HG03103 (cell line): ENCODE measurements at regions not wholly inside any gene's neighbourhood (a gene's known extent, or its start where the extent isn't known, plus 50 kb on each side); places are given as distances from the start of the nearest gene placed in this dataset.

Experiments
- ATAC-seq: cut with Tn5 transposase; IDR thresholded peaks from one replicate; pipeline ENCODE4 v1.9.1; 2021; ENCODE audit warnings: low read depth; ENCODE audit not compliant: unreplicated experiment

DNA sequence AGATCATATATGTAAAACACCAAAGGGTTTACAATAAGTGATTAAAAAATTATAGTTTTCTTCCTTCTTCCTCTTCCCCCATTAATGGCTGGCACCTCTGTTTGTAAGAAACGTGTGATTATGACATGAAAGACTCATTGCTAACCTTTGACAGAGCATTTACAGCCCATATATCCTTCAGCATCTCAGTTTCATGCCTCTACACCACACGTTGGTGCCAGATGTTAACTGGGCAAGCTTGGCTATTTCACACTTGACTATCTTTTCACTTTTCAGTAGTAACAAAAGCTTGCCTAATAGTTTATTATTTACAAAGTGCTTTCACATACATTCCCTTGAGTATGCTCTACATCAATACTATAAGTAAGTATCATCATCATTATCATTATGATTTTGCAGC, 65.3 kb upstream of the C1QTNF7 start:
- no peak for ATAC-seq

DNA sequence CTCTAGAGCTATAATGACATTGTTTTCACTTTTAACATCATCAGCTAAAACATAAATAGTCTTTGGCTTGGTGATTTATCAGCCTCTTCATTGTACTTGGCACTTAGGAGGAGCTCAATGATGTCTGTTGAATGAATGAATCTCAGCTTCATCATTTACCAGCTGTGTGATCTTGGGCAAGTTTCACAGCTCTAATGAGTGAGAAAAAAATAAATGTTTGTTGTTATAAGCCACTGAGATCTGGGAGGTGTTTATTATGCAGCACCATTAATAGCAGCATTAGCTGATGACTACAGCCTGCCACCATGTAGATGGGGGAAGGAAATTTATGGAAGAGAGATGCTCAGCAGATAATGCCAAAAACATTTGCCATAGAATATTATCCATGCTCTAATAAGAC, 63.6 kb upstream of the C1QTNF7 start:
- no peak for ATAC-seq

DNA sequence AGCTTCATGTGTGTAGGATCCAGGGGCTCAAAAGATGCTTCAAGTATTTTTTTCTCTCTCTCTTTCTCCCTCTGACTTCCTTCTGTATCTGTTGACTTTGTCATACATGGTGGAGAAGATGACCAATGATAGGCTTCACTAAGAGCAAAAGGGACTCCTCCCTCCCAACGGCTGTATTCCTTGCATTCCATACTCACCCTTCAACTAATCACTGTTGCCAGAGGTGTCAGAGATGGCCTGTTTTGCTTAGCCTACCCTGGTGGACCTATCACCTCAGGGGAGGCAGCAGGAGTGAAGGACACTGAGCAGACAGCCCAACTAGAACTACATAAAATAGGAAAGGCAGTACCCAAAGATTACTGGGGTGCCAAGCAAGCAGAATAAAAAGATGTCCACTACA, 62.2 kb upstream of the C1QTNF7 start:
- no peak for ATAC-seq

DNA sequence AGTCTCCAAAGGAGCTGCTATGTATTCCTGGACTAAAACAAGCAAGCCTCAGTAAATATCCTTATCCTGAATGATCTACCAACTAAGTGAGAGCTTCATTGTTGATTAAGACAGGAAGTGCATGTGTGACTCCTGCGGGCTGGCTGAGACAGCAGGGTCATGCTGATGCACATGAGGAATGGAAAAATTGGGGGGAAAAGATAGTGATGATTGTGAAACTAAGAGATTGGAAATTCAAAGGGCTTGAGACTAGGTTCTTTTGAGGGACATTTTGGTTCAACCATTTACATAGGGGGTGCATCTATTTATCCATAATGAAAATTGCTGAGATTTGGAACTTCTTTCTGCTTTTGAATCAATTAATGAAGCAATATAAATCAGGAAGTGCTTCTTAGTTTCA, 61.1 kb upstream of the C1QTNF7 start:
- ATAC-seq: no peak

DNA sequence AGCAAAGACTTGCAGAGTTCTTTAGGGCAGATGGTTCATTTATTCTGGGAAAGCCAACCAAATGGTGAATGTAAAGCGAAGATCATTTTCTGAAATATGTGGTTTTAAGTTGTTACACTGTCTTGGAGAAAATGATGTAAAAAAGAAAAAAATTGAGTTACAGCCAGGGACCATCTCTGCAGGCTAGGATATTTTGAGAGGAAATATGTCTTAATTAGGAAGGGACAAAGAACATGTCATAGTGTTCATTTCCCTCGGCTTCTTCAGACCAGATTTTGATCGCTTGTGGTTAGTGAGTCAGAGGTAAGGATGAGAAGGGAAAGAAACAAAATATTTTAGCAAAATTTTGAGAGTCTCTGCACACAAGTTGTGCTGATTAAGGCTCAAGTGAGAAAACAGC, 59.0 kb upstream of the C1QTNF7 start:
- no peak for ATAC-seq

DNA sequence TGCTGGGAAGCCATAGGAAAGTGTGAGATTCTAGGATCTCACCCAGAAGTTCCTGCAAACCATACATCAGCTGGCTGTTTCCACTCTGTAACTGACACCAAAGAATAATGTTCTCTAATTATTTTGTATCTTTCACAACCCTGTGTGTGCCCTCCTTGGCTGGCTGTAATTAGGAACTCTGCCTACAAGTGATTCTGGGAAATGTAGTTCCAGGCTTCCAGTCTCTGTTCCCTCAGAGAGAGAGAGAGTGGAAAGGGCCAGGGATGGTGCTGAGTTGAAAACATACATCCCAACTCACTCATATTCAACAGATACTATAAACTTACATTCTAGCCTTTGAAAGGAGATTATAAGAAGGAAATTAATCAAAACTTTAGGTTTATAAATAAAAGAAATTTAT, 57.5 kb upstream of the C1QTNF7 start:
- no peak for ATAC-seq

DNA sequence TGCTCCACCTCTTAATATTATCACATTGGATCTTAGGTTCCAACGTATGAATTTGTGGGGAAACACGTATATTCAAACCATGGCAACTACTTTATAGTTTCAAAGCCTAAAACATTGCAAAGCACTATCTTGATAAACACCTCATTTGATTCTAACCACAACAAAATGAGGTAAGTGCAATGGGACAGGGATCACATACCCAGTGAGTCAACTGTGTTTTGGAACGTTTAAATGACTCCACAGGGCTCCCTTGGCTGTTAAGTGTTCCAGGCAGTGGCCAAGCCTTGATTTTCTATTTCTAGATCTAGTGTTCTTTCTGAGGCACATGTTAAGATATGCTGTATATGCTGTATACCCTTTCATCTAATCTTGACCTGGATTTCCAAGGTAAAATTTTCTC, 54.5 kb upstream of the C1QTNF7 start:
- ATAC-seq: no peak

DNA sequence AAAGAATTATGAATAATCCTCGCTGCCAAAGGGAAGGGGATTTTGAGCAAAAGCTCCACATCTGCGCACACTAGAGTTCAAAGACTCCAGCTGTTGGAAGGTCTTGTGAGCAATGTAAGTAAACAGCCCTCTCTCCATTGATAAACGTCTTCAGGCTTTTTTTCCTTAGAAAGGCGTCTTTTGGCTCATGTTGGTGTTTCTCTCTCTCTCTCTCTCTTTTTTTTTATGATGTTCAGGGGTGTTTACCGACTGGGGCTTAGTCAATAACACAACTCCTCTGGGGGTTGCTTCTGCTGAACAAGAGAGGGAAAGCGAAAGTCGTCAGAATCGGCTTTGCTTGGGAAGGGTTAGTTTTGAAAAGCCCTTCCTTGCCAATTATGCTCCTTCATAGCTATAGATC, 53.2 kb upstream of the C1QTNF7 start:
- no peak for ATAC-seq

DNA sequence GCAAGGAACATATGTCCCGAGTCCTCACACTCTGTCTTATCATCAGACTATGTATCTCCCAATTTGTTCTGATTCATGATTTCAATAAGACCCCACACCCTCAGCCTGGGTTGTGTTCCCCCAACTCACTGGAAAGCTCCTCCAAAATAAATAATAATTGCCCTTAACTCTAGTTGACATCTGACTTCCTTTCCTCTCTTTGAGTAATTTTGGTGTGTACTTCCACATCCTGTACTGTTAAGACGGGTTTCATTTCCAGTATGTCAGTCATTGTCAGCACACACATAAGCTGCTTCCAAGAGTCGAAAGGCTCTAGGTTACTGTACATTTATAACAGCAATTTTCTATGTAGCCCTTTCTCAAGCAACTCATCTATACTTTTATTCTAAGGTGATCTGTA, 52.2 kb upstream of the C1QTNF7 start:
- no peak for ATAC-seq

DNA sequence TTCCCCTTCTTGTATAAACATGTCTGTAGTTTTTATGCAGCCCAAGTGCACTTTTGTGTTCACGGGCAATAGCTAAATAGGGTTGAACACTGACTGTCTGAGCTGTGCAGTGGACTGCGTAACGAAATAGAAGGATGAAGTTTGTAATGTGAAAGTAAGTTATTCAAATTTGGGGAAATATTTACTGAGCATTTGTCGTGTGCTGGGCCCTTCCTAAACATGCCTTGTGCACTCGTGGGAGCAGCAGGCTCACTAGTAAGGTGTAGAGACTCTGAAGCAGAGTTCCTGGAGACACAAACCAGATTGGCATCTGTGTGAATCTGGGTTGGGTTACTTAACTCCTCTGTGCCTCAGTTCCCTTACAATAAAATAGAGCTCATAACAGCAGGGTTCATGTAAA, 51.7 kb upstream of the C1QTNF7 start:
- no peak for ATAC-seq

DNA sequence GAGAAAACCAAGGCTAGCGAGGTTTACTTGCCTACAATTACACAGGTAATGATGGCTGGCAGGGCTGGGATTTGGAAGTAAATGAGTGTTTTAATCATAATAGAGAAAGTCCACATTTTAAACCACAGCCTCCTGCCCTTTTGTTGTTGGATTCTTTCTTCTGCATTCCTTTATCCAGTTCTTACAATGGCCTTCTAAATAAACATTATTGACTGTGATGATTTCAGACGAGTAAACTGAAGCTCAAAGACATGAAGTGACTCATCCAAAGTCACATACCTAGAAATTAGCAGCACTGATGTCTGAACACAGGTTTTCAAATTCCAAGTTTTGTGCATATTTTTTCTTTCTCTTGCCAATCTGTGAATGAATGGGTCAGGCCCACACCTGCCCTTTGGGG, 51.2 kb upstream of the C1QTNF7 start:
- ATAC-seq: no peak
